Psoas muscle (tissue), 7 donors: ENCODE measurements at regions not wholly inside any gene's neighbourhood (a gene's known extent, or its start where the extent isn't known, plus 50 kb on each side); places are given as distances from the start of the nearest gene placed in this dataset.

Experiments used
- ATAC-seq, 4 donors: fragments of 200-7000 bp; cut with Tn5 transposase; one replicate each; pipeline ENCODE4 v1.9.1; 2020; ENCODE audit warnings: moderate library complexity in 3 of 4, mild to moderate bottlenecking in 2 of 4
- DNase-seq, 2 donors: peaks; one replicate each; pipeline ENCODE4 v3.0.0-alpha.2; 2020
- H3K27ac ChIP-seq: fragments of 200-600 bp; one replicate; pipeline ENCODE4 v1.8.0; 2022
- H3K27me3 ChIP-seq, 3 donors: fragments of 200-600 bp in 1 of 3; one replicate each; pipeline versions ENCODE4 v1.6.1 to v1.8.0; 2013 to 2022; ENCODE audit warnings: low read length in 2 of 3, mild to moderate bottlenecking in 2 of 3, moderate library complexity in 1 of 3; ENCODE audit not compliant: insufficient read depth in 3 of 3
- H3K36me3 ChIP-seq, 2 donors: fragments of 200-600 bp in 1 of 2; one replicate each; pipeline versions ENCODE4 v1.6.1 to v1.8.0; 2013 to 2022; ENCODE audit warnings: low read depth in 1 of 2, mild to moderate bottlenecking in 1 of 2, moderate library complexity in 1 of 2; ENCODE audit not compliant: insufficient read depth in 1 of 2
- H3K4me1 ChIP-seq: fragments of 200-600 bp; one replicate; pipeline ENCODE4 v1.8.0; 2022
- H3K4me3 ChIP-seq: fragments of 200-600 bp; one replicate; pipeline ENCODE4 v1.8.0; 2022; ENCODE audit warnings: mild to moderate bottlenecking
- H3K9me3 ChIP-seq: fragments of 200-600 bp; one replicate; pipeline ENCODE4 v1.8.0; 2022
- WGBS, 3 donors: extraction: QIAGEN DNeasy Blood & Tissue Kit; methylation state at CpG; one replicate each; pipeline versions ENCODE4 v1.1.6 to v1.1.7; 2013; 5-methylcytosine and 5-hydroxymethylcytosine counted together
- intact Hi-C, 2 donors: fragments of 100-400 bp; cut with DNase I; formaldehyde crosslinking; loops; one replicate each; pipeline versions ENCODE4 v1.11.0 to v1.14.2; 2022
- TF ChIP-seq, protein P1 (sequence below): fragments of 200-600 bp; IDR thresholded peaks from one replicate; pipeline ENCODE4 v1.8.0; 2022; ENCODE audit warnings: antibody characterized with exemption
- donor health status: healthy with polysubstance abuse.
- donor health status: DM: no; HTN: no; CAD: no; lungs with moderate emphysema.
- donor health status: Bipolar disorder and iron deficiency.
- donor health status: healthy.
- donor health status: DM: yes; HTN: yes; CAD: no.
- donor health status: DM: no; HTN: no; CAD: no.
- donor health status: DM: yes; HTN: yes; CAD: no.

DNA sequence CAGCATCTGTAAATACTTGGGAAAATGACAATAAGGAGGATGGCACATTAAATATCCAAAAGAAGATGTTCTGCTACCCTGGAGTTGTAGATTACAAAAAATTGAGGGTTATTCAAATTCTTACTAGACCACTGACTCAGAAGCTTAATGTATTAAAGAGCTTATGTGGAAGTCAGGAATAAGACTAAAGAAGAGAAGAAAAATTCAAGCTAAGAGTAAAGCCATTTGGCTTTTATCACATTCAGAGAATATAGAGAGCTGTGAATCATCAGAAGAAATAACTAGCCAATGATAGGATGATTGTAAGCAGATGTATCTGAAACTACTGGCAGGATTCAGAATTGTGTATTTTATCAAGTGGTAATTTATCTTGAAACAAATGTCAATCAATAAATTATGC is 237.0 kb downstream of the TBX15 start:
- TF ChIP-seq, protein P1, sequence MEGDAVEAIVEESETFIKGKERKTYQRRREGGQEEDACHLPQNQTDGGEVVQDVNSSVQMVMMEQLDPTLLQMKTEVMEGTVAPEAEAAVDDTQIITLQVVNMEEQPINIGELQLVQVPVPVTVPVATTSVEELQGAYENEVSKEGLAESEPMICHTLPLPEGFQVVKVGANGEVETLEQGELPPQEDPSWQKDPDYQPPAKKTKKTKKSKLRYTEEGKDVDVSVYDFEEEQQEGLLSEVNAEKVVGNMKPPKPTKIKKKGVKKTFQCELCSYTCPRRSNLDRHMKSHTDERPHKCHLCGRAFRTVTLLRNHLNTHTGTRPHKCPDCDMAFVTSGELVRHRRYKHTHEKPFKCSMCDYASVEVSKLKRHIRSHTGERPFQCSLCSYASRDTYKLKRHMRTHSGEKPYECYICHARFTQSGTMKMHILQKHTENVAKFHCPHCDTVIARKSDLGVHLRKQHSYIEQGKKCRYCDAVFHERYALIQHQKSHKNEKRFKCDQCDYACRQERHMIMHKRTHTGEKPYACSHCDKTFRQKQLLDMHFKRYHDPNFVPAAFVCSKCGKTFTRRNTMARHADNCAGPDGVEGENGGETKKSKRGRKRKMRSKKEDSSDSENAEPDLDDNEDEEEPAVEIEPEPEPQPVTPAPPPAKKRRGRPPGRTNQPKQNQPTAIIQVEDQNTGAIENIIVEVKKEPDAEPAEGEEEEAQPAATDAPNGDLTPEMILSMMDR: no peak
- Histone ChIP-seq H3K27me3 (no peaks in the 10 kb centered on the region), H3K4me3 (no peak overlapping the region), H3K27ac (no peak overlapping the region), H3K36me3 (no peaks in the 10 kb centered on the region), H3K4me1 (no peaks in the 10 kb centered on the region), H3K9me3 (no peaks in the 10 kb centered on the region)
- no peak for ATAC-seq
- no peak for DNase-seq
- intact Hi-C loops: no loop called here

DNA sequence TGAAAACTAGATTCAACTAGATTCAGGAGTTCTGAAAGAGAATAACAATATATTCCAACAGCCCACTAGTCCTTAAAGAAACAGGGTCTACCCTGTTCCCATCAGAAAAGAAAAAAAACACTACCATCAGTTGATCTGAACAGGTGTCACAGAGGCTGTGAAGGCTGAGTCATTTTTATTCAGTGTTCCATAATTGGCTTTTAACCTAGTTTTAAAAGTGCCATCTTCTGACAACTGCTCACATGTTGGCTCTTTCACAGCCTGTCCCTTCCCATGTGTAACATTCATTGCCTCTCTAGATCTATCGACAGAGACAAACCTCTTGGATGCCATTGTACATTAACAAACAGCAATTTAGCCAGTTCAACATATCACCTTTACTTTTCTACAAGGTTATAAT is 243.7 kb downstream of the TBX15 start:
- peak overlapping the region; percentile 64 for H3K27ac ChIP-seq
- intact Hi-C loops: no loop called here
- no peaks in the 10 kb centered on the region for H3K27me3 ChIP-seq
- H3K4me3 ChIP-seq: no peak overlapping the region
- DNase-seq (no peak), ATAC-seq (peak; percentile 89 to 98 (median 91))
- TF ChIP-seq, protein P1: no peak
- no peaks in the 10 kb centered on the region for H3K9me3 ChIP-seq
- WGBS, 3 donors: 12 to 28% (median 21%) methylated on average over 1 of the region's 1 CpG
- H3K36me3 ChIP-seq: no peaks in the 10 kb centered on the region
- peaks cover 6% of the 10 kb centered on the region for H3K4me1 ChIP-seq

DNA sequence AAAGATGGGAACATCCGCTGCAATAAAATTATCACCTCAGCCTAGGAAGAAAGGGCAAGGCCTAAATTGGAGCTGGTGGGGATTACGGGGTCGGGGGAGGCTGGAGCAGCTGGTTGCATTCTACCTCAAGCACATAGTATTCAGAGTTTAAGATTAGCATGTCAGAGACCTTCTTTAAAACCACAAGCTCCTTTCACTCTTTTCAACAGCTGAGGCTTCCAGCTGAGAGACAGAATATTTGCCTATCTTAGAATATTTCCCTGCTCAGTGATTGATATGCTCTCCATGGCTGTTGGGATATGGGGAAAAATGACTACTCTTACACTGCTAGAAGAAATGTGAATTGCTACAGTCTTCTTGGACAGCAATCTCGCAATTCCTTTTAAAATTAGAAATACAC is 248.6 kb downstream of the TBX15 start:
- 16 to 42% (median 29%) methylated on average over 4 of the region's 4 CpGs for WGBS, 3 donors

DNA sequence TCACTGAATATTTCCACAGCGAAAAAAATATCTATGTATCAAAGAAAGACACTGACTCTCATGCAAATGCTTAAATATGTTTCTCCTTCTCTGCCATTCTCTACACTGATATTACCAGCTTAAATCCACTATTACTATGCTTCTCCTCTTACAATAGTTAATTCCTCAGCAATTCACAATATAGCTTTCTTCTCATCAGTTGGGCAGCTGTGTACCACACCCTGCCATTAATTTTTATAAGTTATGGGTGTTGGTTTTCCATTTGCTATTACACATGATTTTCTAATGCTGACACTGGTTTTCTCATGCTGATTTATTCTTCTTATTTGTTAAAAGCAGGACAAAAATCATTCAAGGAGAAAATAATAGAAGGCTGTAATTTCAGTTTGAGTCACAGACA is 251.8 kb downstream of the TBX15 start:
- no peaks in the 10 kb centered on the region for H3K9me3 ChIP-seq
- H3K27me3 ChIP-seq: no peaks in the 10 kb centered on the region
- TF ChIP-seq, protein P1: no peak
- DNase-seq: no peak
- H3K4me3 ChIP-seq: no peak overlapping the region
- no peak overlapping the region for H3K27ac ChIP-seq
- H3K36me3 ChIP-seq: no peaks in the 10 kb centered on the region
- no peak for ATAC-seq
- WGBS, 3 donors: 78 to 85% (median 80%) methylated on average over 1 of the region's 1 CpG
- H3K4me1 ChIP-seq: peaks cover 5% of the 10 kb centered on the region
- intact Hi-C loops: no loop called here

More for the DNA sequence above, 248.6 kb downstream of the TBX15 start:
- Histone ChIP-seq H3K27me3 (no peaks in the 10 kb centered on the region), H3K9me3 (no peaks in the 10 kb centered on the region), H3K4me1 (peaks cover 10% of the 10 kb centered on the region), H3K36me3 (no peaks in the 10 kb centered on the region), H3K27ac (no peak overlapping the region), H3K4me3 (no peak overlapping the region)
- intact Hi-C loops: no loop called here
- ATAC-seq (peak in 1 of 4 donors; percentile 10), DNase-seq (no peak)
- TF ChIP-seq, protein P1: no peak

DNA sequence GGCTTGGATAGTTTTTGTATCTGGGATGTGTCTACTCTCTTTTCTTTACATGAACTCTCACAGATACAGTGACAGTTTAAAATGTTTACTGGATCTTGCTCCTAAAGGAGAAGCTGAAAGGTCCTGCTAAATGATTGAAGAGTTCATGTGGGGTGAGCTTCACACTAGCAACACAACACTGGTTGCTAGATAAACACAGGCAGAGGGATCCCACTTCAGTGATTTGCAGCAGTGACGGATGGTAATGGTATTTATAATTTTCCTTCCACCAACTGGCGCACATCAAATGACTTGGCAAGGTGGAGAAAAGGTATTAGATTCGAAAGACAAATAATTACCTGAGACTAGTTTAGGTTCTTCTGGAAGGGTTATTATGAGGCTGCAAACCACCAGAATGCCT is 270.2 kb downstream of the TBX15 start:
- intact Hi-C loops: loop anchor here in 1 of 2 donors (5.0 to 10.0 kb wide), 2 partner anchors 413 to 566 kb away; no protein-coding TSS in a partner anchor
- no peaks in the 10 kb centered on the region for H3K36me3 ChIP-seq
- DNase-seq: no peak
- ATAC-seq: peak in 2 of 4 donors; percentile 43 to 54
- no peaks in the 10 kb centered on the region for H3K27me3 ChIP-seq
- WGBS, 3 donors: 27 to 28% (median 28%) methylated on average over 3 of the region's 3 CpGs
- no peak overlapping the region for H3K27ac ChIP-seq
- TF ChIP-seq, protein P1: no peak
- H3K4me3 ChIP-seq: no peak overlapping the region
- no peaks in the 10 kb centered on the region for H3K9me3 ChIP-seq
- no peaks in the 10 kb centered on the region for H3K4me1 ChIP-seq
